Activated CD8-positive, alpha-beta memory T cell treated with anti-CD3 and anti-CD28 coated beads for 36 hours (primary cell): ENCODE measurements at regions not wholly inside any gene's neighbourhood (a gene's known extent, or its start where the extent isn't known, plus 50 kb on each side); places are given as distances from the start of the nearest gene placed in this dataset.

Experiments
- CTCF ChIA-PET: fragments of 350-600 bp; sonication (Branson Sonifier 250); formaldehyde crosslinking; loops from one replicate; lab custom pipeline; 2021; ENCODE audit warnings: antibody characterized with exemption; lab: Charles Lee
- POLR2A ChIA-PET: fragments of 350-600 bp; sonication (Branson Sonifier 250); formaldehyde crosslinking; loops from one replicate; lab custom pipeline; 2021; ENCODE audit warnings: antibody characterized with exemption; lab: Charles Lee

- ChIA-PET CTCF (no interaction called here), POLR2A (no interaction called here)
These were observed 164.3 kb upstream of the MLN start for GRCh38 chr6:33967966-33968724.

- ChIA-PET POLR2A (no interaction called here), CTCF (no interaction called here)
These were observed 163.5 kb upstream of the MLN start for GRCh38 chr6:33967265-33967767.

- CTCF ChIA-PET: no interaction called here
- POLR2A ChIA-PET: interaction anchor here (0.6 kb wide), 1 partner anchor 643 kb away, joined by 3 read pairs; no protein-coding TSS in a partner anchor
These were observed 162.7 kb upstream of the MLN start for GRCh38 chr6:33966536-33966935.

- CTCF ChIA-PET: interaction anchor here (0.7 kb wide), 1 partner anchor 90 kb away, joined by 4 read pairs; no protein-coding TSS in a partner anchor
- POLR2A ChIA-PET: interaction anchor here (0.6 kb wide), 1 partner anchor 644 kb away, joined by 3 read pairs; no protein-coding TSS in a partner anchor
These were observed 162.0 kb upstream of the MLN start for GRCh38 chr6:33965766-33966165.

- POLR2A ChIA-PET: no interaction called here
- CTCF ChIA-PET: no interaction called here
These were observed 160.6 kb upstream of the MLN start for GRCh38 chr6:33964387-33964786.

GRCh38 chr6:33963136-33963750, 159.4 kb upstream of the MLN start:
- ChIA-PET CTCF (interaction anchor here (1.6 kb wide), 1 partner anchor 192 kb away, joined by 7 read pairs; no protein-coding TSS in a partner anchor), POLR2A (no interaction called here)

GRCh38 chr6:33962246-33963027, 158.6 kb upstream of the MLN start:
- ChIA-PET POLR2A (no interaction called here), CTCF (interaction anchor here (1.6 kb wide), 1 partner anchor 191 kb away, joined by 7 read pairs; no protein-coding TSS in a partner anchor)

- CTCF ChIA-PET: interaction anchor here (1.6 kb wide), 1 partner anchor 190 kb away, joined by 7 read pairs; no protein-coding TSS in a partner anchor
- POLR2A ChIA-PET: no interaction called here
These were observed 157.9 kb upstream of the MLN start for GRCh38 chr6:33961691-33962090.

GRCh38 chr6:33960345-33961313, 156.8 kb upstream of the MLN start:
- POLR2A ChIA-PET: no interaction called here
- CTCF ChIA-PET: interaction anchor here (2.6 kb wide), 1 partner anchor 95 kb away, joined by 5 read pairs; no protein-coding TSS in a partner anchor

GRCh38 chr6:33959661-33960344, 156.0 kb upstream of the MLN start:
- ChIA-PET CTCF (interaction anchor here (0.5 to 2.6 kb wide), 5 partner anchors 12 to 209 kb away, joined by 3 to 5 read pairs (median 4); no protein-coding TSS in a partner anchor), POLR2A (no interaction called here)

- CTCF ChIA-PET: interaction anchor here (0.5 to 2.6 kb wide), 7 partner anchors 11 to 208 kb away, joined by 3 to 5 read pairs (median 3); no protein-coding TSS in a partner anchor
- POLR2A ChIA-PET: no interaction called here
These were observed 155.5 kb upstream of the MLN start for GRCh38 chr6:33959329-33959651.

- POLR2A ChIA-PET: no interaction called here
- CTCF ChIA-PET: interaction anchor here (0.5 to 2.6 kb wide), 7 partner anchors 11 to 208 kb away, joined by 3 to 5 read pairs (median 3); no protein-coding TSS in a partner anchor
These were observed 154.9 kb upstream of the MLN start for GRCh38 chr6:33958526-33959328.

- ChIA-PET POLR2A (no interaction called here), CTCF (interaction anchor here (0.8 to 2.6 kb wide), 3 partner anchors 14 to 97 kb away, joined by 3 to 5 read pairs (median 3); no protein-coding TSS in a partner anchor)
These were observed 154.2 kb upstream of the MLN start for GRCh38 chr6:33957892-33958525.

GRCh38 chr6:33957131-33957891, 153.5 kb upstream of the MLN start:
- ChIA-PET POLR2A (no interaction called here), CTCF (interaction anchor here (0.8 kb wide), 1 partner anchor 14 kb away, joined by 3 read pairs; no protein-coding TSS in a partner anchor)

- CTCF ChIA-PET: no interaction called here
- POLR2A ChIA-PET: no interaction called here
These were observed 152.4 kb upstream of the MLN start for GRCh38 chr6:33956206-33956605.

GRCh38 chr6:33955566-33955965, 151.8 kb upstream of the MLN start:
- ChIA-PET CTCF (no interaction called here), POLR2A (no interaction called here)
